H9 (cell line): ENCODE measurements at regions not wholly inside any gene's neighbourhood (a gene's known extent, or its start where the extent isn't known, plus 50 kb on each side); places are given as distances from the start of the nearest gene placed in this dataset.

Experiments used
- DNase-seq: peaks from one replicate; pipeline ENCODE4 v3.0.0-alpha.2; 2017
- H2AFZ ChIP-seq: one replicate; pipeline ENCODE4 v1.6.1; 2013; ENCODE audit warnings: mild to moderate bottlenecking, low read length, control low read depth, moderate library complexity
- H2AK5ac ChIP-seq: 2 replicates; pipeline ENCODE4 v1.6.1; 2013; ENCODE audit warnings: low read length, control low read depth, mixed read lengths; ENCODE audit not compliant: insufficient read length
- H2BK120ac ChIP-seq: one replicate; pipeline ENCODE4 v1.6.1; 2013; ENCODE audit warnings: low read depth, mild to moderate bottlenecking, low read length, control low read depth, inconsistent platforms; ENCODE audit not compliant: poor library complexity, severe bottlenecking
- H2BK12ac ChIP-seq: 2 replicates; pipeline ENCODE4 v1.6.1; 2013; ENCODE audit warnings: low read length, control low read depth, mixed read lengths, low read depth; ENCODE audit not compliant: insufficient read length
- H2BK15ac ChIP-seq: 2 replicates; pipeline ENCODE4 v1.6.1; 2013; ENCODE audit warnings: low read depth, low read length, control low read depth
- H2BK20ac ChIP-seq: one replicate; pipeline ENCODE4 v1.6.1; 2013; ENCODE audit warnings: low read depth, mild to moderate bottlenecking, low read length, control low read depth, inconsistent platforms; ENCODE audit not compliant: poor library complexity, severe bottlenecking
- H2BK5ac ChIP-seq: 2 replicates; pipeline ENCODE4 v1.6.1; 2013; ENCODE audit warnings: low read length, control low read depth, mixed read lengths; ENCODE audit not compliant: insufficient read length
- H3K14ac ChIP-seq: 2 replicates; pipeline ENCODE4 v1.6.1; 2013; ENCODE audit warnings: low read length, control low read depth; ENCODE audit not compliant: insufficient read depth
- H3K18ac ChIP-seq: 2 replicates; pipeline ENCODE4 v1.6.1; 2013; ENCODE audit warnings: low read depth, mild to moderate bottlenecking, mixed read lengths, low read length, control low read depth; ENCODE audit not compliant: insufficient read length
- H3K23ac ChIP-seq: 2 replicates; pipeline ENCODE4 v1.6.1; 2013; ENCODE audit warnings: low read length, control low read depth, mixed read lengths, low read depth; ENCODE audit not compliant: insufficient read length
- H3K23me2 ChIP-seq: 2 replicates; pipeline ENCODE4 v1.6.1; 2013; ENCODE audit warnings: low read depth, mild to moderate bottlenecking, mixed read lengths, low read length, control low read depth; ENCODE audit not compliant: insufficient read length, poor library complexity, severe bottlenecking
- H3K27ac ChIP-seq: 2 replicates; pipeline ENCODE4 v1.5.1; 2013; ENCODE audit warnings: low read length, control low read depth, mixed read lengths, low read depth; ENCODE audit not compliant: insufficient read length
- H3K27me3 ChIP-seq: 2 replicates; pipeline ENCODE4 v1.6.1; 2013; ENCODE audit warnings: low read length, control low read depth, inconsistent platforms; ENCODE audit not compliant: insufficient read depth
- H3K4ac ChIP-seq: 2 replicates; pipeline ENCODE4 v1.6.1; 2013; ENCODE audit warnings: low read depth, mild to moderate bottlenecking, control low read depth, inconsistent platforms, low read length, moderate library complexity
- H3K4me1 ChIP-seq: 2 replicates; pipeline ENCODE4 v1.6.1; 2013; ENCODE audit warnings: low read length, control low read depth, inconsistent platforms; ENCODE audit not compliant: insufficient read depth
- H3K4me2 ChIP-seq: 2 replicates; pipeline ENCODE4 v1.6.1; 2013; ENCODE audit warnings: low read length, control low read depth, mixed read lengths; ENCODE audit not compliant: insufficient read length, insufficient read depth
- H3K56ac ChIP-seq: 2 replicates; pipeline ENCODE4 v1.6.1; 2013; ENCODE audit warnings: low read depth, mild to moderate bottlenecking, mixed read lengths, low read length, control low read depth; ENCODE audit not compliant: insufficient read length
- H3K79me1 ChIP-seq: 2 replicates; pipeline ENCODE4 v1.6.1; 2013; ENCODE audit warnings: low read depth, mild to moderate bottlenecking, moderate library complexity, low read length, control low read depth, inconsistent platforms; ENCODE audit not compliant: insufficient read depth, poor library complexity, severe bottlenecking
- H3K79me2 ChIP-seq: 2 replicates; pipeline ENCODE4 v1.6.1; 2013; ENCODE audit warnings: low read length, control low read depth, inconsistent platforms; ENCODE audit not compliant: insufficient read depth
- H3K9ac ChIP-seq: 2 replicates; pipeline ENCODE4 v1.6.1; 2013; ENCODE audit warnings: low read length, control low read depth, mixed read lengths; ENCODE audit not compliant: insufficient read length; ENCODE audit errors: extremely low read depth
- H3K9me3 ChIP-seq: one replicate; pipeline ENCODE4 v1.6.1; 2013; ENCODE audit warnings: low read depth, low read length, inconsistent platforms; ENCODE audit not compliant: control insufficient read depth
- H3T11ph ChIP-seq: one replicate; pipeline ENCODE4 v1.6.1; 2013; ENCODE audit warnings: mild to moderate bottlenecking, low read length, control low read depth, inconsistent platforms
- H4K20me1 ChIP-seq: one replicate; pipeline ENCODE4 v1.6.1; 2013; ENCODE audit not compliant: control insufficient read depth, insufficient read length, insufficient read depth
- H4K5ac ChIP-seq: 2 replicates; pipeline ENCODE4 v1.6.1; 2013; ENCODE audit warnings: low read depth, mild to moderate bottlenecking, mixed read lengths, low read length, control low read depth; ENCODE audit not compliant: insufficient read length
- H4K8ac ChIP-seq: replicated peaks from 2 replicates; pipeline ENCODE4 v1.6.1; 2013; ENCODE audit warnings: low read length, control low read depth, mixed read lengths, low read depth; ENCODE audit not compliant: insufficient read length
- H4K91ac ChIP-seq: 2 replicates; pipeline ENCODE4 v1.6.1; 2013; ENCODE audit warnings: low read depth, mild to moderate bottlenecking, moderate library complexity, mixed read lengths, low read length, control low read depth; ENCODE audit not compliant: insufficient read length
- H3K27ac Mint-ChIP-seq, 3 experiments: 2 replicates in 2 of 3; 3 replicates in 1 of 3; pipeline ENCODE4 v1.8.0; 2020 to 2021; ENCODE audit warnings: mixed read lengths in 3 of 3, mild to moderate bottlenecking in 1 of 3, moderate library complexity in 1 of 3
- H3K27me3 Mint-ChIP-seq: 2 replicates; pipeline ENCODE4 v1.8.0; 2021; ENCODE audit warnings: low read depth, mild to moderate bottlenecking, moderate library complexity, mixed read lengths
- H3K36me3 Mint-ChIP-seq, 3 experiments: 2 replicates in 2 of 3; 3 replicates in 1 of 3; pipeline ENCODE4 v1.8.0; 2020 to 2021; ENCODE audit warnings: low read depth in 3 of 3, mixed read lengths in 3 of 3; ENCODE audit not compliant: insufficient read depth in 1 of 3
- H3K4me1 Mint-ChIP-seq, 2 experiments: 2 replicates each; pipeline ENCODE4 v1.8.0; 2020; ENCODE audit warnings: mixed read lengths in 2 of 2
- H3K4me3 Mint-ChIP-seq, 2 experiments: 2 replicates in 1 of 2; 3 replicates in 1 of 2; pipeline ENCODE4 v1.8.0; 2020 to 2021; ENCODE audit warnings: mild to moderate bottlenecking in 2 of 2, mixed read lengths in 2 of 2, moderate library complexity in 1 of 2
- H3K9me3 Mint-ChIP-seq, 2 experiments: 2 replicates in 1 of 2; 3 replicates in 1 of 2; pipeline ENCODE4 v1.8.0; 2020; ENCODE audit warnings: mild to moderate bottlenecking in 2 of 2, mixed read lengths in 2 of 2, moderate library complexity in 1 of 2
- WGBS: extraction: QIAGEN DNeasy Blood & Tissue Kit; methylation state at CpG from one replicate; pipeline ENCODE4 v1.1.7; 2013; ENCODE audit warnings: missing lambda C conversion rate, low lambda C conversion rate, mixed read lengths; ENCODE audit not compliant: insufficient read length; ENCODE audit errors: extremely low coverage; 5-methylcytosine and 5-hydroxymethylcytosine counted together
- TF ChIP-seq, protein P1 (sequence below): fragments of 200-600 bp; sonication (generic); conservative IDR thresholded peaks from 3 replicates; pipeline ENCODE4 v1.8.0; 2021; ENCODE audit warnings: antibody characterized with exemption, mild to moderate bottlenecking

DNA sequence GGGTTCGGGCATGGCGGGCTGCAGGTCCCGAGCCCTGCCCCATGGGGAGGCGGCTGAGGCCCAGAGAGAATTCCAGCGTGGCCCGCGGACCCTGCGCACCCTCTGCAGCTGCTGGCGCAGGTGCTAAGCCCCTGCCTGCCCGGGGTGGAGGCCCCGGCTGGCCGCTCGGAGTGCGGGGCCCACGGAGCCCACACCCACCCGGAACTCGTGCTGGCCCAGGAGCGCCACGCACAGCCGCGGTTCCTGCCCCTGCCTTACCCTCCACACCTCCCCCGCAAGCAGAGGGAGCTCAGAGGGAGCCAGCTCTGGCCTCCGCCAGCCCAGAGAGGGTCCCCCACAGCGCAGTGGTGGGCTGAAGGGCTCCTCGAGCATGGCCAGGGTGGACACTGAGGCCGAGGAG lies 75.3 kb downstream of the MRPS30 start:
- Mint-ChIP-seq H3K9me3 (peaks cover 0 to 11% of the 10 kb centered on the region in 2 experiments; a peak in 4 of 5 replicates), H3K36me3 (peaks cover under 1 to 5% (median under 1%) of the 10 kb centered on the region in 3 experiments; a peak in 4 of 7 replicates), H3K27me3 (no peaks in the 10 kb centered on the region), H3K27ac (no peak overlapping the region), H3K4me1 (no peaks in the 10 kb centered on the region; a peak in 1 of 4 replicates), H3K4me3 (no peak overlapping the region)
- TF ChIP-seq, protein P1, sequence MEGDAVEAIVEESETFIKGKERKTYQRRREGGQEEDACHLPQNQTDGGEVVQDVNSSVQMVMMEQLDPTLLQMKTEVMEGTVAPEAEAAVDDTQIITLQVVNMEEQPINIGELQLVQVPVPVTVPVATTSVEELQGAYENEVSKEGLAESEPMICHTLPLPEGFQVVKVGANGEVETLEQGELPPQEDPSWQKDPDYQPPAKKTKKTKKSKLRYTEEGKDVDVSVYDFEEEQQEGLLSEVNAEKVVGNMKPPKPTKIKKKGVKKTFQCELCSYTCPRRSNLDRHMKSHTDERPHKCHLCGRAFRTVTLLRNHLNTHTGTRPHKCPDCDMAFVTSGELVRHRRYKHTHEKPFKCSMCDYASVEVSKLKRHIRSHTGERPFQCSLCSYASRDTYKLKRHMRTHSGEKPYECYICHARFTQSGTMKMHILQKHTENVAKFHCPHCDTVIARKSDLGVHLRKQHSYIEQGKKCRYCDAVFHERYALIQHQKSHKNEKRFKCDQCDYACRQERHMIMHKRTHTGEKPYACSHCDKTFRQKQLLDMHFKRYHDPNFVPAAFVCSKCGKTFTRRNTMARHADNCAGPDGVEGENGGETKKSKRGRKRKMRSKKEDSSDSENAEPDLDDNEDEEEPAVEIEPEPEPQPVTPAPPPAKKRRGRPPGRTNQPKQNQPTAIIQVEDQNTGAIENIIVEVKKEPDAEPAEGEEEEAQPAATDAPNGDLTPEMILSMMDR = no peak
- H2AFZ ChIP-seq = no peak overlapping the region
- H2BK5ac ChIP-seq = no peak overlapping the region
- no peak overlapping the region for H2BK120ac ChIP-seq
- H3K79me2 ChIP-seq = no peaks in the 10 kb centered on the region
- no peak overlapping the region for H3T11ph ChIP-seq
- no peak overlapping the region for H3K23ac ChIP-seq
- H2BK15ac ChIP-seq = no peak overlapping the region
- H3K23me2 ChIP-seq = no peaks in the 10 kb centered on the region
- H2BK20ac ChIP-seq = no peak overlapping the region
- no peaks in the 10 kb centered on the region for H3K79me1 ChIP-seq
- no peak overlapping the region for H3K56ac ChIP-seq
- no peaks in the 10 kb centered on the region for H4K20me1 ChIP-seq
- no peak overlapping the region for H3K27ac ChIP-seq
- no peak overlapping the region for H4K8ac ChIP-seq
- H2AK5ac ChIP-seq = no peak overlapping the region
- H3K27me3 ChIP-seq = no peaks in the 10 kb centered on the region
- no peak overlapping the region for H2BK12ac ChIP-seq
- no peak overlapping the region for H3K18ac ChIP-seq
- H3K4me1 ChIP-seq = no peaks in the 10 kb centered on the region
- no CpG with 5 or more reads among the region's 26 CpGs for WGBS
- H4K5ac ChIP-seq = no peak overlapping the region
- no peak overlapping the region for H3K14ac ChIP-seq
- H3K9ac ChIP-seq = no peak overlapping the region
- DNase-seq = no peak
- no peak overlapping the region for H4K91ac ChIP-seq
- no peak overlapping the region for H3K4me2 ChIP-seq
- no peak overlapping the region for H3K4ac ChIP-seq
- H3K9me3 ChIP-seq = no peaks in the 10 kb centered on the region
